ENCODE measurements at regions not wholly inside any gene's neighbourhood (a gene's known extent, or its start where the extent isn't known, plus 50 kb on each side); places are given as distances from the start of the nearest gene placed in this dataset.

DNA sequence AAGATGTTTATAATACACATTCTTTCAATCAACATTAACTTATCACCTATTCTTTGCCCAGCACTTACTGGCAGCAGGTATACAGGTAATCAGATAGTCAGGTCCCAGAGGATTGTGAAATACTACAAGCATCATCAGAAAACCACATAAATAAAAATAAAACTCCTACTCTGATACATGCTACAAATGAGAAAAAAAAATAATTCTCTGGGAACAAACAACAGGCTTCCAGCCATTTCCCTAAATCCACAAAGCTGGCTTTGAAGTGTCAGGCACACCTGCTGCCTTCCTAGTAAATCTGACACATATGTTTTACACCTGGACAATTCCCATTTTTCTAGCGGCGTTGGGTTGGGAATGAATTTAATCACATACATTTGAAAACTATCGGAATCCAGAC, 384.5 kb upstream of the CDH4 start:
- no peak overlapping the region for H3K27ac ChIP-seq (ENCODE audit: low read depth, low read length)
- H3K36me3 Mint-ChIP-seq (ENCODE audit: low read depth): no peaks in the 10 kb centered on the region
- no peaks in the 10 kb centered on the region for H3K9me3 Mint-ChIP-seq
- H3K27me3 ChIP-seq (ENCODE audit: control insufficient read depth, insufficient read depth, low read length, poor library complexity, severe bottlenecking): peaks cover 4% of the 10 kb centered on the region
- peaks cover 4% of the 10 kb centered on the region for H3K4me1 ChIP-seq (ENCODE audit: control insufficient read depth, insufficient read depth, low read length)
- H3K4me3 Mint-ChIP-seq: no peak overlapping the region
- no peak overlapping the region for H3K4me3 ChIP-seq (ENCODE audit: low read length)
- no peak overlapping the region for H3K9ac ChIP-seq (ENCODE audit: extremely low read depth, low read length, poor library complexity, severe bottlenecking)
- 95 to 100% methylated on average over 1 to 3 of the region's 3 CpGs for WGBS, 2 experiments (ENCODE audit: insufficient coverage in 1 of 2, insufficient read length in 1 of 2)
- no peaks in the 10 kb centered on the region for H3K9me3 ChIP-seq (ENCODE audit: control insufficient read depth, low read length)
- TF ChIP-seq, protein P1, sequence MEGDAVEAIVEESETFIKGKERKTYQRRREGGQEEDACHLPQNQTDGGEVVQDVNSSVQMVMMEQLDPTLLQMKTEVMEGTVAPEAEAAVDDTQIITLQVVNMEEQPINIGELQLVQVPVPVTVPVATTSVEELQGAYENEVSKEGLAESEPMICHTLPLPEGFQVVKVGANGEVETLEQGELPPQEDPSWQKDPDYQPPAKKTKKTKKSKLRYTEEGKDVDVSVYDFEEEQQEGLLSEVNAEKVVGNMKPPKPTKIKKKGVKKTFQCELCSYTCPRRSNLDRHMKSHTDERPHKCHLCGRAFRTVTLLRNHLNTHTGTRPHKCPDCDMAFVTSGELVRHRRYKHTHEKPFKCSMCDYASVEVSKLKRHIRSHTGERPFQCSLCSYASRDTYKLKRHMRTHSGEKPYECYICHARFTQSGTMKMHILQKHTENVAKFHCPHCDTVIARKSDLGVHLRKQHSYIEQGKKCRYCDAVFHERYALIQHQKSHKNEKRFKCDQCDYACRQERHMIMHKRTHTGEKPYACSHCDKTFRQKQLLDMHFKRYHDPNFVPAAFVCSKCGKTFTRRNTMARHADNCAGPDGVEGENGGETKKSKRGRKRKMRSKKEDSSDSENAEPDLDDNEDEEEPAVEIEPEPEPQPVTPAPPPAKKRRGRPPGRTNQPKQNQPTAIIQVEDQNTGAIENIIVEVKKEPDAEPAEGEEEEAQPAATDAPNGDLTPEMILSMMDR (conservative IDR thresholded peaks at IDR 0.05): no peak
- no peak overlapping the region for H3K27ac Mint-ChIP-seq
- no peak for DNase-seq
- no peaks in the 10 kb centered on the region for H3K36me3 ChIP-seq (ENCODE audit: control insufficient read depth, insufficient read depth, low read length)
- peaks cover 9% of the 10 kb centered on the region for H3K4me1 Mint-ChIP-seq
- H3K27me3 Mint-ChIP-seq (ENCODE audit: insufficient read depth): peaks cover 34% of the 10 kb centered on the region

DNA sequence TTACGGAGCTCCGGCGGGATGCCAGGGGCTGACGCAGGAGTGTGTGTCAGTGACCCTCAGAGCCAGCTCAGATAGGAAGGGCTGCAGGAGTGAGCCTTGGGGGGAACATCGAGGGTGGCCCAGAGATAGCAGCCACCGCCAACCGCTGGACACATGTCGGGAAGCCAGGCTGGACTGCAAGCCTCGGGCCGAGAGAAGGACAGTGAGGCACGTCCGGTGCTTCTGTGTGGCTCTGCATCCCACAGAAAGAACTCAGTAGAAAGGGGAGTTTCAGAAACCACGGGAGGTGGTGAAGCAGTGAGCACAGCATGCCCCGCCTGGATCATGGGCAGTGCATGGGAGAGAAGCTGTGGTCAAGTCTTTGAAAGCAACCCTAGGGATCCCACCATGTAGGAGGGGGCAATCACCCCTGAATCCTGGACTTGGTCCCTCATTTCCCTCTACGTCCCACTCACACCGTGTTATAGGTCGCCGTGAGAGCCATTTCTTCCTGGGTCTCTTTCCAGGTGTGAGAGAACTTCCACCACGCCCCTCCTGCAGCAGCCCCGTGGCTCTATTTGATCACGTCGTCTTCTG, 383.7 kb upstream of the CDH4 start:
- H3K4me1 ChIP-seq (ENCODE audit: control insufficient read depth, insufficient read depth, low read length): peaks cover 4% of the 10 kb centered on the region
- no peak for DNase-seq
- H3K27ac ChIP-seq (ENCODE audit: low read depth, low read length): no peak overlapping the region
- Mint-ChIP-seq H3K4me1 (peaks cover 9% of the 10 kb centered on the region), H3K9me3 (no peaks in the 10 kb centered on the region), H3K4me3 (no peak overlapping the region), H3K27ac (no peak overlapping the region), H3K36me3 (ENCODE audit: low read depth) (no peaks in the 10 kb centered on the region), H3K27me3 (ENCODE audit: insufficient read depth) (peaks cover 36% of the 10 kb centered on the region)
- no peaks in the 10 kb centered on the region for H3K36me3 ChIP-seq (ENCODE audit: control insufficient read depth, insufficient read depth, low read length)
- H3K9me3 ChIP-seq (ENCODE audit: control insufficient read depth, low read length): no peaks in the 10 kb centered on the region
- TF ChIP-seq, protein P1 (conservative IDR thresholded peaks at IDR 0.05): no peak
- peaks cover 3% of the 10 kb centered on the region for H3K27me3 ChIP-seq (ENCODE audit: control insufficient read depth, insufficient read depth, low read length, poor library complexity, severe bottlenecking)
- no peak overlapping the region for H3K4me3 ChIP-seq (ENCODE audit: low read length)
- no peak overlapping the region for H3K9ac ChIP-seq (ENCODE audit: extremely low read depth, low read length, poor library complexity, severe bottlenecking)
- 91 to 93% methylated on average over 13 to 22 of the region's 22 CpGs for WGBS, 2 experiments (ENCODE audit: insufficient coverage in 1 of 2, insufficient read length in 1 of 2)

DNA sequence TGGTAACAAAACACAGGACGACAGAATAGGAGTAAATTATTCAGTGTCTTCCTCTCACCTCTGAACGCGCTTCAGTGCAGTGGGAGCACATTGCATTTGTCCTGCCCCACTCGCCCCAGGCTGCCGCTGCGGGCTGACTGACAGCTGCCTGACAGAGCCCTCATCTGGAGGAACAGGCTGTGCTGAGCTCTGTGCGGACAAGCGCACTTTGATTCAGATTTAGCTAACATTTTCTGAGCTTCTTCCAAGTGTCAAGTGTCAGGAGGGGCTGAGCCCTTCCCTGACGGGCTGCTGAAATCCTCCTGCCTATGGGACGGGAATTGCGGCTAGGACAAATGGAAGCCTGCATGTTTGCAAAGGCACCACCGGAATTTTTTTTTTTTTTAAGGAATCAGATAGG, 383.0 kb upstream of the CDH4 start:
- Mint-ChIP-seq H3K4me1 (peaks cover 9% of the 10 kb centered on the region), H3K27me3 (ENCODE audit: insufficient read depth) (peaks cover 36% of the 10 kb centered on the region), H3K4me3 (no peak overlapping the region), H3K36me3 (ENCODE audit: low read depth) (no peaks in the 10 kb centered on the region), H3K9me3 (no peaks in the 10 kb centered on the region), H3K27ac (no peak overlapping the region)
- no peaks in the 10 kb centered on the region for H3K9me3 ChIP-seq (ENCODE audit: control insufficient read depth, low read length)
- peaks cover 4% of the 10 kb centered on the region for H3K4me1 ChIP-seq (ENCODE audit: control insufficient read depth, insufficient read depth, low read length)
- no peaks in the 10 kb centered on the region for H3K36me3 ChIP-seq (ENCODE audit: control insufficient read depth, insufficient read depth, low read length)
- TF ChIP-seq, protein P1 (conservative IDR thresholded peaks at IDR 0.05): no peak
- no peak overlapping the region for H3K4me3 ChIP-seq (ENCODE audit: low read length)
- no peaks in the 10 kb centered on the region for H3K27me3 ChIP-seq (ENCODE audit: control insufficient read depth, insufficient read depth, low read length, poor library complexity, severe bottlenecking)
- no peak overlapping the region for H3K9ac ChIP-seq (ENCODE audit: extremely low read depth, low read length, poor library complexity, severe bottlenecking)
- DNase-seq: no peak
- 57 to 88% methylated on average over 6 to 12 of the region's 12 CpGs for WGBS, 2 experiments (ENCODE audit: insufficient coverage in 1 of 2, insufficient read length in 1 of 2)
- no peak overlapping the region for H3K27ac ChIP-seq (ENCODE audit: low read depth, low read length)

Measured in endodermal cell (in vitro differentiated cells).